Neural progenitor cell (in vitro differentiated cells): ENCODE measurements at regions not wholly inside any gene's neighbourhood (a gene's known extent, or its start where the extent isn't known, plus 50 kb on each side); places are given as distances from the start of the nearest gene placed in this dataset.

Source experiments
- DNase-seq: peaks from one replicate; pipeline ENCODE4 v3.0.0-alpha.2; 2016; ENCODE audit warnings: low spot score
- H2AFZ ChIP-seq: fragments of 200-600 bp; sonication (generic); replicated peaks from 2 replicates; pipeline ENCODE4 v1.6.1; 2016; ENCODE audit warnings: antibody characterized with exemption
- H3F3A ChIP-seq: fragments of 200-600 bp; sonication (generic); 2 replicates; pipeline ENCODE4 v1.6.1; 2016; ENCODE audit warnings: antibody characterized with exemption, low read depth
- H3K27ac ChIP-seq: fragments of 200-600 bp; sonication (generic); 2 replicates; pipeline ENCODE4 v1.5.1; 2016; ENCODE audit warnings: mild to moderate bottlenecking
- H3K27me3 ChIP-seq: fragments of 200-600 bp; sonication (generic); 2 replicates; pipeline ENCODE4 v1.6.1; 2016; ENCODE audit warnings: mild to moderate bottlenecking, moderate library complexity
- H3K36me3 ChIP-seq: fragments of 200-600 bp; sonication (generic); 2 replicates; pipeline ENCODE4 v1.5.1; 2016
- H3K4me1 ChIP-seq: fragments of 200-600 bp; sonication (generic); 2 replicates; pipeline ENCODE4 v1.6.1; 2016; ENCODE audit warnings: mixed run types
- H3K4me2 ChIP-seq: fragments of 200-600 bp; sonication (generic); 2 replicates; pipeline ENCODE4 v1.6.1; 2016
- H3K4me3 ChIP-seq: fragments of 200-600 bp; sonication (generic); 2 replicates; pipeline ENCODE4 v1.5.1; 2016
- H3K79me2 ChIP-seq: fragments of 200-600 bp; sonication (generic); 2 replicates; pipeline ENCODE4 v1.6.1; 2016; ENCODE audit warnings: low read depth
- H3K9ac ChIP-seq: fragments of 200-600 bp; sonication (generic); 2 replicates; pipeline ENCODE4 v1.6.1; 2016
- H3K9me3 ChIP-seq: fragments of 200-600 bp; sonication (generic); 2 replicates; pipeline ENCODE4 v1.5.1; 2016; ENCODE audit warnings: low read depth
- H4K20me1 ChIP-seq: fragments of 200-600 bp; sonication (generic); 2 replicates; pipeline ENCODE4 v1.6.1; 2016; ENCODE audit warnings: low read depth
- H3K27ac Mint-ChIP-seq: 3 replicates; pipeline ENCODE4 v1.8.0; 2021; ENCODE audit warnings: mixed read lengths
- H3K27me3 Mint-ChIP-seq: 2 replicates; pipeline ENCODE4 v1.8.0; 2022; ENCODE audit warnings: low read depth, mild to moderate bottlenecking, inconsistent platforms, moderate library complexity, mixed read lengths; ENCODE audit not compliant: insufficient read depth
- H3K36me3 Mint-ChIP-seq: 3 replicates; pipeline ENCODE4 v1.8.0; 2021; ENCODE audit warnings: mixed read lengths
- H3K4me1 Mint-ChIP-seq: 3 replicates; pipeline ENCODE4 v1.8.0; 2021; ENCODE audit warnings: mixed read lengths
- H3K4me3 Mint-ChIP-seq: 3 replicates; pipeline ENCODE4 v1.8.0; 2021; ENCODE audit warnings: mild to moderate bottlenecking, moderate library complexity, mixed read lengths
- H3K9me3 Mint-ChIP-seq: 3 replicates; pipeline ENCODE4 v1.8.0; 2020; ENCODE audit warnings: mixed read lengths
- CTCF ChIP-seq: fragments of 200-600 bp; sonication (generic); IDR thresholded peaks from 2 replicates; pipeline ENCODE4 v1.5.1; 2017; ENCODE audit warnings: antibody characterized with exemption, mild to moderate bottlenecking
- EZH2 ChIP-seq: fragments of 200-600 bp; sonication (generic); IDR thresholded peaks from 2 replicates; pipeline ENCODE4 v1.6.1; 2017; ENCODE audit warnings: antibody characterized with exemption, mild to moderate bottlenecking, moderate library complexity
- EZH2phosphoT487 ChIP-seq: fragments of 200-600 bp; sonication (generic); IDR thresholded peaks from 2 replicates; pipeline ENCODE4 v1.6.1; 2017; ENCODE audit warnings: antibody characterized with exemption

DNA sequence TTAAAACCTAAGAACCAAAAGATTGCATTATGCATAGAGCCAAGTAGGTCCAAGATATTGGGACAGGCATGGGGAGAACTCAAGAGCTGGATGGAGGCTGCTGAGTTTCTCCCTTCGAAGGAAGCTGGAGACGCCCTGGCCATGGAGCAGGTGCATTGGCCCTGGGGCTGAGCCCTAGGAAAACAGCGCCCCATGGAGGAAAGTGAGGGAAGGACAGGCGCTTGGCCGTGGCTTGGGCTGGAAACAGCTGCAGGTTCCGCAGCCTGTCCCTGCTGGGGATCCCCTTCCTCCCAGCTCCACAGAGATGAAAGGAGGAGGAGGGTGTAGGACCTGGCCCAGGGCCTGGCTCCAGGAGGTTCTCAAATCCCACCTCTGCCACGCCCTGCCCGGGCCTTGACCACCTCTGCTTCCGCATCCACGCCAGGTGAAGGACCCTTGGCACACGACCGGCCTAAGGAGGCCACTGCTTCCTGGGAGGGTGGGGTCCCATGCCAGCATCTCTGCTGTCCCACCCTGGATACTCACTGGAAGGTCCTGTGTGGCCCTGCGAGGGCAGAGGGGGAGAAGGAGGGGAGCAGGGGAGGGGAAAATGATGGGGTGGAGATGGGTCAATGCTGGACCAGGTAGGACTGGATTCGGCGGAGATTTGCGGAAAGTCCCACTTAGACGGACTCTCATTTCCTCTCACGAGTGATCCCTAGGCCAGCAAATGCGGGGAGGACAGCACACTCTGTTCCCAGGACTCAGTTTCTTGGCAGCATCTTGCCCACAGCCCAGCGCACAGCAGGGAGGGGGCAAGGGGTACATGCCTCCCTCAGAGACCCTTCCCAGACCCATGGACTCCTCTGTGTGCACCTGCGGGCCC is 258.6 kb upstream of the TCERG1L start:
- no peak overlapping the region for H3K4me3 ChIP-seq
- H4K20me1 ChIP-seq = no peaks in the 10 kb centered on the region
- peaks cover 1% of the 10 kb centered on the region for H3K9me3 ChIP-seq
- no peaks in the 10 kb centered on the region for H3K4me1 ChIP-seq
- H2AFZ ChIP-seq = no peak overlapping the region
- peak; percentile 70 for DNase-seq
- H3F3A ChIP-seq = no peaks in the 10 kb centered on the region
- H3K27ac Mint-ChIP-seq = no peak overlapping the region
- H3K9me3 Mint-ChIP-seq = peaks cover 5% of the 10 kb centered on the region
- peaks cover 6% of the 10 kb centered on the region for H3K4me1 Mint-ChIP-seq
- H3K9ac ChIP-seq = no peak overlapping the region
- H3K27ac ChIP-seq = no peak overlapping the region
- no peaks in the 10 kb centered on the region for H3K36me3 ChIP-seq
- H3K36me3 Mint-ChIP-seq = no peaks in the 10 kb centered on the region
- H3K27me3 ChIP-seq = no peaks in the 10 kb centered on the region
- peaks cover 2% of the 10 kb centered on the region for H3K27me3 Mint-ChIP-seq
- no peak overlapping the region for H3K4me2 ChIP-seq
- no peak overlapping the region for H3K4me3 Mint-ChIP-seq
- H3K79me2 ChIP-seq = no peaks in the 10 kb centered on the region
- TF ChIP-seq EZH2 (no peak), EZH2phosphoT487 (no peak), CTCF (peak; percentile 77)

DNA sequence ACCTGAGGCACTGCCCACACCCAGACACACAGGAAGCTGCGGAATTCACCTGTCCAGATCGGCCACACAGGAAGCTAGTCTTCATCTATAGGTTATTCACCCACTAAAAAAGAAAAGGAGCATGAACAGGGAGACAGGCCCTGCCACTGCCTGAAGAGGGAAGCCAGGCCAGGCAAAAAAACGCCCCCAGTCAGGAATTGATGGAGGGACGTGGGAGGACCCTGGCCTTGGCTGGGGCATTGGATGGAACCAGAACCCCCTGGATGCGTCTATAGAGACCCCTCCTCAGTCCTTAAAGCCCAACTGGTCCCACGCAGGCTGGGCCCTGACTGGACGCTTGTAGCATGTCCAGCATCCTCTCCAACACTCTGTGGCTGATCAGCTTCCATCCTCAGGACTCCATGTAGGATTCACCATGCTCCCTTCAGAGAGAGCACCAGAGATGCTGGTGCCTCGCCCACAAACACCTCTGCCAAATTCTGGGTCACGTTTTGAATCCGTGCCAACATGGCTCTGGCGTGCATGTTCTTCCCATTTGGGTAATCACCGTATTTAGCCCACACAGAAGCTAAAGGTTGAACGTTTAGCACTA is 259.3 kb upstream of the TCERG1L start:
- DNase-seq = no peak
- Histone ChIP-seq H3K4me2 (no peak overlapping the region), H3K27me3 (no peaks in the 10 kb centered on the region), H3K79me2 (no peaks in the 10 kb centered on the region), H4K20me1 (no peaks in the 10 kb centered on the region), H3K4me3 (no peak overlapping the region), H3K9ac (no peak overlapping the region), H3F3A (no peaks in the 10 kb centered on the region), H3K9me3 (no peaks in the 10 kb centered on the region), H3K4me1 (no peaks in the 10 kb centered on the region), H3K27ac (no peak overlapping the region), H3K36me3 (no peaks in the 10 kb centered on the region), H2AFZ (no peak overlapping the region)
- Mint-ChIP-seq H3K9me3 (peaks cover 7% of the 10 kb centered on the region), H3K27me3 (peaks cover 2% of the 10 kb centered on the region), H3K36me3 (no peaks in the 10 kb centered on the region), H3K27ac (no peak overlapping the region), H3K4me1 (peaks cover 6% of the 10 kb centered on the region), H3K4me3 (no peak overlapping the region)
- no peak for TF ChIP-seq EZH2phosphoT487
- no peak for TF ChIP-seq CTCF
- no peak for TF ChIP-seq EZH2

GRCh38 chr10:131571346-131571745 is 259.8 kb upstream of the TCERG1L start:
- Mint-ChIP-seq H3K9me3 (peaks cover 4% of the 10 kb centered on the region), H3K27me3 (peaks cover 2% of the 10 kb centered on the region), H3K27ac (no peak overlapping the region), H3K4me3 (no peak overlapping the region), H3K36me3 (no peaks in the 10 kb centered on the region), H3K4me1 (peaks cover 6% of the 10 kb centered on the region)
- Histone ChIP-seq H3K9ac (no peak overlapping the region), H3F3A (no peaks in the 10 kb centered on the region), H3K9me3 (no peaks in the 10 kb centered on the region), H3K4me3 (no peak overlapping the region), H3K4me2 (no peak overlapping the region), H2AFZ (no peak overlapping the region), H3K27me3 (no peaks in the 10 kb centered on the region), H3K36me3 (no peaks in the 10 kb centered on the region), H4K20me1 (no peaks in the 10 kb centered on the region), H3K4me1 (no peaks in the 10 kb centered on the region), H3K27ac (no peak overlapping the region), H3K79me2 (no peaks in the 10 kb centered on the region)
- DNase-seq = no peak
- TF ChIP-seq EZH2phosphoT487 (no peak), CTCF (no peak), EZH2 (no peak)
